BJ (cell line): ENCODE measurements at regions not wholly inside any gene's neighbourhood (a gene's known extent, or its start where the extent isn't known, plus 50 kb on each side); places are given as distances from the start of the nearest gene placed in this dataset.

Experiments used
- CTCF ChIA-PET: fragments of 350-600 bp; formaldehyde crosslinking; extraction: SDS; loops from one replicate; lab custom pipeline; 2021; ENCODE audit warnings: antibody characterized with exemption, inconsistent platforms; lab: Yijun Ruan, JAX
- POLR2A ChIA-PET: fragments of 300-600 bp; sonication (Branson Sonifier 250); formaldehyde crosslinking; extraction: SDS; loops from one replicate; lab custom pipeline; 2021; ENCODE audit warnings: antibody characterized with exemption; lab: Charles Lee
- DNase-seq: peaks from one replicate; pipeline ENCODE4 v3.0.0-alpha.2; 2011; ENCODE audit warnings: low read depth
- H3K27me3 ChIP-seq: 2 replicates; pipeline ENCODE4 v1.6.0; 2011; ENCODE audit warnings: low read length; ENCODE audit not compliant: control insufficient read depth, insufficient read depth
- H3K36me3 ChIP-seq: 2 replicates; pipeline ENCODE4 v1.5.1; 2011; ENCODE audit warnings: low read length; ENCODE audit not compliant: control insufficient read depth, insufficient read depth
- H3K4me3 ChIP-seq: 2 replicates; pipeline ENCODE4 v1.5.1; 2011; ENCODE audit warnings: low read depth, mild to moderate bottlenecking, control low read depth, low read length
- CTCF ChIP-seq: IDR thresholded peaks from 2 replicates; pipeline ENCODE4 v1.5.1; 2011; ENCODE audit warnings: low read depth, mild to moderate bottlenecking, control low read depth, inconsistent platforms, low read length, moderate library complexity; ENCODE audit not compliant: insufficient read depth

- ChIA-PET CTCF (no interaction called here), POLR2A (no interaction called here)
- TF ChIP-seq CTCF = no peak
- H3K27me3 ChIP-seq = no peaks in the 10 kb centered on the region
- no peak overlapping the region for H3K4me3 ChIP-seq
- DNase-seq = no peak
- H3K36me3 ChIP-seq = no peaks in the 10 kb centered on the region
Observed at GRCh38 chr10:128894641-128895040, 572.4 kb upstream of the MGMT start.

- Histone ChIP-seq H3K27me3 (no peaks in the 10 kb centered on the region), H3K4me3 (no peak overlapping the region), H3K36me3 (no peaks in the 10 kb centered on the region)
- TF ChIP-seq CTCF = no peak
- ChIA-PET CTCF (no interaction called here), POLR2A (no interaction called here)
- no peak for DNase-seq
Observed at GRCh38 chr10:128895473-128895872, 571.6 kb upstream of the MGMT start.

GRCh38 chr10:128896116-128896795 lies 570.8 kb upstream of the MGMT start:
- no peaks in the 10 kb centered on the region for H3K36me3 ChIP-seq
- TF ChIP-seq CTCF = no peak
- CTCF ChIA-PET = no interaction called here
- POLR2A ChIA-PET = no interaction called here
- no peaks in the 10 kb centered on the region for H3K27me3 ChIP-seq
- no peak for DNase-seq
- no peak overlapping the region for H3K4me3 ChIP-seq

- Histone ChIP-seq H3K4me3 (no peak overlapping the region), H3K27me3 (no peaks in the 10 kb centered on the region), H3K36me3 (no peaks in the 10 kb centered on the region)
- POLR2A ChIA-PET = no interaction called here
- CTCF ChIA-PET = no interaction called here
- no peak for TF ChIP-seq CTCF
- DNase-seq = no peak
Observed at GRCh38 chr10:128896963-128897362, 570.1 kb upstream of the MGMT start.

DNA sequence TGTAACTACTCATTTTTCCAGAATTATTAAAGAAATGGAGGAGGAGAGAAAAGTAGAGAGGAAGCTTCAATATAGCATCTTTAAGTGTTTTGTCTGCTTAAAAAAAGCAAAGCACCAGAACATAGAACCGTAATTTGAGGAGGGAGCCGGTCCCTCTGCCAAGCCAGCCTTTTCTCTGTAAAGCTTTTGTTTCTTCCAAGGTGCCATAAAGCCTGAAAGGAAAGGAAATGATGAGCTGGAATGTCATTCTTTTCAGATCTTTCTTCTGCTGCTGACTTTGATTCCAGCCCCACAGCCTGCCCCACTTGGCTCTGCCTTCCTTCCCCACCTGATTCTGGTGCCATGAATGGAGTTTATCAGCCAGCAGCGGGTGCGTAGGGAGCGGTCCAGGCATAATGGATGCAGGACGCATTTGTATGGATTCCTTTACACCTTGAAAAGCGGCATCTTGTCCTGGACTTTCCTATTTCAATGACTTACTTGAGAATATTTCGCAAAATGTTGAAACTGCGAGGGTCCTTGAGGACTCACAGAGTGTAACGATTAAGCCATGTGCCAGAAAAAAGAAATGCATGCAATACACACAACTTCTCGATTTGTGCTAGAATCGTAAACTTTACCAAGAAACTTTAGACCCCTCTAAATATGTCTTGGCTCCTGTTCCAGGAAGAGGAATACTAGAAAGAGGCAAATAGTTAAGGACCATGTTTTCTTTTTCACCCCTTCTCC lies 569.5 kb upstream of the MGMT start:
- ChIA-PET CTCF (no interaction called here), POLR2A (no interaction called here)
- Histone ChIP-seq H3K4me3 (no peak overlapping the region), H3K36me3 (no peaks in the 10 kb centered on the region), H3K27me3 (no peaks in the 10 kb centered on the region)
- no peak for DNase-seq
- TF ChIP-seq CTCF = no peak
